Gastroesophageal sphincter (tissue), 4 donors: ENCODE measurements at regions not wholly inside any gene's neighbourhood (a gene's known extent, or its start where the extent isn't known, plus 50 kb on each side); places are given as distances from the start of the nearest gene placed in this dataset.
"Not testable (repeated sequence)": the region's sequence is repeated elsewhere in the genome, so short reads cannot be mapped to it uniquely, and the experiment has no call there.

ENCODE experiments used
- ATAC-seq: fragments of 150-250 bp; one replicate; pipeline ENCODE4 v1.9.1; 2016; ENCODE audit warnings: mild to moderate bottlenecking, moderate library complexity
- H3K27ac ChIP-seq, 4 donors: fragments of 200-600 bp; sonication (generic) in 3 of 4; 1 replicate in 3 of 4; 2 replicates in 1 of 4; pipeline ENCODE4 v1.5.1; 2016 to 2019
- H3K27me3 ChIP-seq: fragments of 200-600 bp; sonication (generic); one replicate; pipeline ENCODE4 v1.5.1; 2019
- H3K36me3 ChIP-seq, 2 donors: fragments of 200-600 bp; sonication (generic); one replicate each; pipeline ENCODE4 v1.5.1; 2019; ENCODE audit warnings: control low read depth in 1 of 2
- H3K4me1 ChIP-seq, 3 donors: fragments of 200-600 bp; sonication (generic); 1 replicate in 2 of 3; 2 replicates in 1 of 3; pipeline ENCODE4 v1.5.1; 2016 to 2019; ENCODE audit warnings: control low read depth in 2 of 3
- H3K4me3 ChIP-seq, 2 donors: fragments of 200-600 bp; sonication (generic); one replicate each; pipeline ENCODE4 v1.5.1; 2019; ENCODE audit warnings: mild to moderate bottlenecking in 1 of 2, moderate library complexity in 1 of 2
- H3K9me3 ChIP-seq, 3 donors: fragments of 200-600 bp; sonication (generic); one replicate each; pipeline ENCODE4 v1.5.1; 2017 to 2019; ENCODE audit warnings: control low read depth in 2 of 3
- CTCF ChIP-seq, 4 experiments: fragments of 200-600 bp in 2 of 4; fragments of 450-650 bp in 2 of 4; sonication (generic) in 1 of 4; IDR thresholded peaks; one replicate each; pipeline ENCODE4 v1.5.1; 2017 to 2019; ENCODE audit warnings: antibody characterized with exemption in 4 of 4, mild to moderate bottlenecking in 2 of 4, moderate library complexity in 2 of 4
- EP300 ChIP-seq: sonication (generic); formaldehyde crosslinking; IDR thresholded peaks from one replicate; pipeline ENCODE4 v1.6.1; 2017; ENCODE audit warnings: antibody characterized with exemption, mild to moderate bottlenecking
- POLR2A ChIP-seq, 2 donors: fragments of 450-650 bp; IDR thresholded peaks; one replicate each; pipeline ENCODE4 v1.6.1; 2017; ENCODE audit warnings: antibody characterized with exemption in 2 of 2, mild to moderate bottlenecking in 2 of 2, moderate library complexity in 1 of 2
- POLR2AphosphoS5 ChIP-seq: sonication (generic); formaldehyde crosslinking; IDR thresholded peaks from one replicate; pipeline ENCODE4 v1.6.1; 2017; ENCODE audit warnings: antibody characterized with exemption
- WGBS, 2 donors: methylation state at CpG; one replicate each; pipeline ENCODE4 v1.1.5; 2018; ENCODE audit warnings: low coverage in 1 of 2; 5-methylcytosine and 5-hydroxymethylcytosine counted together

DNA sequence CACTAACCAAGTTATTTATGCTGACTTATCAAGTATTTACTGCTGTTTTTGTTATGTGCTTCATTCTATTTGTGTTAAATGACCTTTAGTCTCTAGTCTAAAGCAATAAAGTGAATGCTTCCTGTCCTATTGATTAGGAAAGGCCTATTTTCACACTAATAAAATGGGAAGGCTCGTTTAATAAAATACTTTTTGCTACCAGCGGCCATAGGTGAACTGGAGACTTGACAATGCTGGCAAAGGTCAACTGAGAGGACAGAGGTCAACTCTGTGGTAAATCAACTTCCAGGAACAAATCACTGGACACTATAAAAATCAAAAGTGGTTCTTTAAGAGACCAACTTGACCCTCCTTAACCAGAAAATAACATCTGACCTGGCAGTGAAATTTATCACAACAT lies 634.3 kb downstream of the ISL1 start:
- Histone ChIP-seq H3K27ac (no peak overlapping the region), H3K4me1 (no peaks in the 10 kb centered on the region), H3K27me3 (no peaks in the 10 kb centered on the region), H3K36me3 (no peaks in the 10 kb centered on the region), H3K4me3 (no peak overlapping the region), H3K9me3 (no peaks in the 10 kb centered on the region)
- 50 to 51% methylated on average over 2 of the region's 2 CpGs for WGBS, 2 donors
- no peak for ATAC-seq
- TF ChIP-seq CTCF (IDR thresholded peaks at IDR 0.05) (no peak), POLR2A (IDR thresholded peaks at IDR 0.05) (no peak), POLR2AphosphoS5 (no peak), EP300 (no peak)

- Histone ChIP-seq H3K4me1 (no peaks in the 10 kb centered on the region), H3K27me3 (no peaks in the 10 kb centered on the region), H3K4me3 (no peak overlapping the region), H3K36me3 (no peaks in the 10 kb centered on the region), H3K27ac (no peak overlapping the region), H3K9me3 (no peaks in the 10 kb centered on the region)
- ATAC-seq = no peak
- TF ChIP-seq CTCF (IDR thresholded peaks at IDR 0.05) (no peak), EP300 (no peak), POLR2AphosphoS5 (no peak), POLR2A (IDR thresholded peaks at IDR 0.05) (no peak)
- WGBS, 2 donors = 45 to 74% methylated on average over 2 to 3 of the region's 3 CpGs
These were observed 641.1 kb downstream of the ISL1 start for GRCh38 chr5:52024359-52024758.

DNA sequence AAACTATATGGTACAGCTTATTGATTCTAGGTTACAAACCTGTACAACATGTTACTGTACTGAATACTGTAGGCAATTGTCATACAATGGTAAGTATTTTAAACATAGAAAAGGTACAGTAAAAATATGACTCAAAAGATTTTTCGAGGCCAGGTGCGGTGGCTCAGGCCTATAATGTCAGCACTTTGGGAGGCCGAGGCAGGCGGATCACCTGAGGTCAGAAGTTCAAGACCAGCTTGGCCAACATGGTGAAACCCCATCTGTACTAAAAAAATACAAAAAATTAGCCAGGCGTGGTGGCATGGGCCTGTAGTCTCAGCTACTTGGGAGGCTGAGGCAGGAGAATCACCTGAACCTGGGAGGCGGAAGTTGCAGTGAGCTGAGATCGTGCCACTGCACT lies 646.6 kb downstream of the ISL1 start:
- not testable (repeated sequence) for H3K36me3 ChIP-seq, H3K27ac ChIP-seq, H3K4me1 ChIP-seq, H3K9me3 ChIP-seq, H3K4me3 ChIP-seq, H3K27me3 ChIP-seq, ATAC-seq
- WGBS, 2 donors = 90 to 96% methylated on average over 5 to 7 of the region's 7 CpGs

DNA sequence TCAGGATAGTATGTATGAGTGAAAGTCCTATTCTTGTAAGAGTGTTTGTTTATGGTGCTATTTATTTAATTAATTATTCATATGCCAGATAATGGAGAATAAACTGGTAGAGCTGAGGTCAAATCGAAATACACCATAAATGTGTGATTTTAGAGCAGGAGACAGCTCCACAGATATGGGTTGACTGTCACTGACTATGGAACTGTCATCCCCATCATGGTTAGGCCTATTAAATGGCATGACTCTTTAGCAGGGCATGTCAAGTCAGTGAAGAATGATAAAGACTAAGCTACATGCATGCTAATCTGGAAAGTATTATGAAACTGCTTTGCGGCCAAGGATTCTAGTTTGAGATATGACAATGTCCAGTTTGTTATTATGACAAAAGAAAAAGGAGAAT lies 658.6 kb downstream of the ISL1 start:
- ATAC-seq = no peak
- Histone ChIP-seq H3K27ac (no peak overlapping the region), H3K27me3 (no peaks in the 10 kb centered on the region), H3K36me3 (no peaks in the 10 kb centered on the region), H3K9me3 (no peaks in the 10 kb centered on the region), H3K4me3 (no peak overlapping the region), H3K4me1 (no peaks in the 10 kb centered on the region)
- 89% methylated on average over 2 of the region's 2 CpGs for WGBS, 2 donors
- TF ChIP-seq POLR2A (IDR thresholded peaks at IDR 0.05) (no peak), CTCF (IDR thresholded peaks at IDR 0.05) (no peak), EP300 (no peak), POLR2AphosphoS5 (no peak)

DNA sequence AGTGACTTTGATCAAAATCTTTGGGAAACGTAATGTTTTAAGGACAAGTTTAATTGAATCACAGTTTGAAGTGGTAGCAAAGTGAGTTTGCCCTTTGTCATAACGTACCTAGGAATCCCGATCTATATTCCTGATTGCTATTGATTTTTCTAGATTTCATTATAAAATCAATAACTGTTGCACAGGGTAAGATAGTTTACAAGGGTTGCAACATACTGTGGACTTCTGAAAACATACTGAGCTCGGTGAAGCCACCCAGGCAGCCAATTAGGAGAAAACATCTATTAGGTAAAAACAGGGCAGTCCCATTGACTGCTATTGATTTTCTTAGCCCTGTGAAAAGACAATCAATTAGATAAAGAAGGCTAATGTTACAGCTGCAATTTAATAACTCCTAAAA lies 659.9 kb downstream of the ISL1 start:
- H3K9me3 ChIP-seq = no peaks in the 10 kb centered on the region
- H3K27ac ChIP-seq = no peak overlapping the region
- no peak for ATAC-seq
- TF ChIP-seq POLR2A (IDR thresholded peaks at IDR 0.05) (no peak), POLR2AphosphoS5 (no peak), EP300 (no peak), CTCF (IDR thresholded peaks at IDR 0.05) (no peak)
- 84% methylated on average over 3 to 4 of the region's 4 CpGs for WGBS, 2 donors
- no peak overlapping the region for H3K4me3 ChIP-seq
- no peaks in the 10 kb centered on the region for H3K27me3 ChIP-seq
- H3K4me1 ChIP-seq = no peaks in the 10 kb centered on the region
- H3K36me3 ChIP-seq = no peaks in the 10 kb centered on the region

DNA sequence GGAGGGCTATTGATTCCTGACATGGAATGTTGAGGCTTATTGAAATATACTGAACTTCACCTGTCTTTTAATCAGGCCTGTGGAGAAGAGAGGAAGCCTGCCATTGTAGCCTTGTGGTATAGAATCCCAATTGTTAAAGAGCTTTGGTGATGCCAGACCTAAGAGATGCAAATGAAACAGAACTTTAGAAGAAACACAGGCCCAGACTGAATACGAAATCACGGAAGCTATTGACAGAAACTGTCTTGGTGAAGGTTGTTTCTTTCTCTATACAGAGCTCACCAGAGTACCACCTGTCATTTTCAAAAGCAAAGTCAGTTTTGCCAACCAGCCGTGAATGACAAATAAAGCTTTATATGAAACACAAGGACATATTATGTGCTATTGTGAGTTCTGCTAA lies 660.3 kb downstream of the ISL1 start:
- Histone ChIP-seq H3K4me1 (no peaks in the 10 kb centered on the region), H3K36me3 (no peaks in the 10 kb centered on the region), H3K27me3 (no peaks in the 10 kb centered on the region), H3K27ac (no peak overlapping the region), H3K4me3 (no peak overlapping the region), H3K9me3 (no peaks in the 10 kb centered on the region)
- WGBS, 2 donors = 87 to 89% methylated on average over 3 of the region's 3 CpGs
- no peak for ATAC-seq
- TF ChIP-seq CTCF (IDR thresholded peaks at IDR 0.05) = no peak
- no peak for TF ChIP-seq POLR2AphosphoS5
- no peak for TF ChIP-seq EP300
- no peak for TF ChIP-seq POLR2A (IDR thresholded peaks at IDR 0.05)
